Right forelimb (tissue), 1 donor: ENCODE measurements at regions not wholly inside any gene's neighbourhood (a gene's known extent, or its start where the extent isn't known, plus 50 kb on each side); places are given as distances from the start of the nearest gene placed in this dataset.

Experiments used
- DNase-seq: peaks from one replicate; pipeline ENCODE4 v3.0.0-alpha.2; 2018

DNA sequence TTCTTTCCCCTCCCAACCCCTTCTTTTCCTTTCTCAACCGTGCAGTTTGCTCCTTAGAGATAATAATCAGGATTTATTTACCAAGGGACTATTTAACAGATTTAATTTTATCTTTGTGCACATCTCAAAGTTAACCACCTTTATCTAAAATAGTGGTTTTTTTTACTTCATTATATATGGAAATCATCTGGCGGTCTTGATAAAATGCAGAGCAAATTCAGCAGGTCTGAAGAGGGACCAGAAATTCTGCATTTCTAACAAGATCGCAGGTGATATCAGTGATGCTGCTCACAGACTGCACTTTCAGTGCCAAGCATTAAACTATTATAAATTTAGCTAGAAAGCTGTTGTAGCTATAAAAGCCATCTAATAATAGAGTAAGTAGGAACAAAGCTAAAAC lies 83.4 kb upstream of the NEGR1 start:
- no peak for DNase-seq

GRCh38 chr1:72362538-72362937 lies 80.2 kb upstream of the NEGR1 start:
- DNase-seq: no peak

GRCh38 chr1:72357411-72357810 lies 75.1 kb upstream of the NEGR1 start:
- DNase-seq: no peak

DNA sequence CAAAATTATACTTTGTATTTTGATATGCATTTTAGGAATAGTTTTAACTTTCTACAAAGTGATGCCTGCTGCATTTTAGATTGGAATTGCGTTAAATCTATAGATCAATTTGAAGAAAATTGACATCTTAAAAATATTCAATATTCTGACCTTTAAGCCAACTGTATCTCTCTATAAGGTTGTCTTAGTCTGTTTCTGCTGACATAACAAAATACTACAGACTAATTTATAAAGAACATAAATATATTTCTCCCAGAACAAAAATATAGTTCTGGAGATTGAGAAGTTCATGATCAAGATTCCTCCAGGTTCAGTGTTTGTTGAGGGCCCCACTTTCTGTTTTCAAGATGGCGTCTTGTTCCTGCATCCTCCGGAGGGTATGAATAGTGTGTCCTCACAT lies 73.6 kb upstream of the NEGR1 start:
- DNase-seq: no peak

DNA sequence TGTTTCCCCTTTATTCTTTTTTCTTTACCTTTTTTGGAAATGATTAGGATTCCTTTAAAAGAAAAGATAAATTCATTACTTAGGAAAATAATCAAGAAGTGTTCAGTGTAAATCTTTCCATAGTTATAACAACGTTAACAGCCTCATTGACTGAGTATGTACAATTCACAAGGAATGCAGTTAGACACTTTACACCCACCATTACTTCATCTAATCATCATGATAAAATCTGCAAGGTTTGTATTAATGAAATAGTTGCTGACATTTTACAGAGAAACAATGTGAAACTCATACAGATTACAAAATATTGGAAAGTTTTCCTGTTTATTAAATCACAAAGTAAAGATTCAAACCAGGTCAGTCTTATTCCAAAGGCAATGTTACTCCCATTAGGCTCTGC lies 59.3 kb upstream of the NEGR1 start:
- DNase-seq: no peak

GRCh38 chr1:72336776-72337175 lies 54.4 kb upstream of the NEGR1 start:
- DNase-seq: no peak
